Activated T-cell treated with anti-CD3 and anti-CD28 coated beads for 1 hour (primary cell): ENCODE measurements at regions not wholly inside any gene's neighbourhood (a gene's known extent, or its start where the extent isn't known, plus 50 kb on each side); places are given as distances from the start of the nearest gene placed in this dataset.

Source experiments
- DNase-seq: peaks from one replicate; pipeline ENCODE4 v3.0.0-alpha.2; 2020; ENCODE audit warnings: low read depth

GRCh38 chr6:40312213-40313015 lies 274.8 kb downstream of the LRFN2 start:
- no peak for DNase-seq

GRCh38 chr6:40308533-40309306 lies 278.4 kb downstream of the LRFN2 start:
- DNase-seq = peak; percentile 34

GRCh38 chr6:40307712-40308111 lies 279.5 kb downstream of the LRFN2 start:
- no peak for DNase-seq

- no peak for DNase-seq
These were observed 284.2 kb downstream of the LRFN2 start for GRCh38 chr6:40302856-40303454.

- DNase-seq = no peak
These were observed 287.5 kb downstream of the LRFN2 start for GRCh38 chr6:40299681-40300080.

- no peak for DNase-seq
These were observed 289.0 kb downstream of the LRFN2 start for GRCh38 chr6:40298207-40298606.

- no peak for DNase-seq
These were observed 291.8 kb downstream of the LRFN2 start for GRCh38 chr6:40295251-40295950.

- no peak for DNase-seq
These were observed 293.5 kb downstream of the LRFN2 start for GRCh38 chr6:40293460-40294185.

- DNase-seq = no peak
These were observed 294.1 kb downstream of the LRFN2 start for GRCh38 chr6:40293060-40293459.

- DNase-seq = no peak
These were observed 296.3 kb downstream of the LRFN2 start for GRCh38 chr6:40290816-40291215.

GRCh38 chr6:40288919-40289318 lies 298.2 kb downstream of the LRFN2 start:
- no peak for DNase-seq

GRCh38 chr6:40287296-40287850 lies 299.8 kb downstream of the LRFN2 start:
- DNase-seq = no peak

GRCh38 chr6:40286721-40287120 lies 300.4 kb downstream of the LRFN2 start:
- no peak for DNase-seq

GRCh38 chr6:40285996-40286395 lies 301.2 kb downstream of the LRFN2 start:
- DNase-seq = no peak

- DNase-seq = no peak
These were observed 301.6 kb downstream of the LRFN2 start for GRCh38 chr6:40285535-40285934.

- DNase-seq = no peak
These were observed 304.2 kb downstream of the LRFN2 start for GRCh38 chr6:40282986-40283385.

- DNase-seq = no peak
These were observed 305.8 kb downstream of the LRFN2 start for GRCh38 chr6:40281402-40281801.

- DNase-seq = no peak
These were observed 306.9 kb downstream of the LRFN2 start for GRCh38 chr6:40280231-40280630.

GRCh38 chr6:40276141-40276540 lies 311.0 kb downstream of the LRFN2 start:
- no peak for DNase-seq

- DNase-seq = no peak
These were observed 313.1 kb downstream of the LRFN2 start for GRCh38 chr6:40274058-40274457.

- DNase-seq = no peak
These were observed 318.6 kb downstream of the LRFN2 start for GRCh38 chr6:40268614-40269013.
